HL-60 (cell line): ENCODE measurements at regions not wholly inside any gene's neighbourhood (a gene's known extent, or its start where the extent isn't known, plus 50 kb on each side); places are given as distances from the start of the nearest gene placed in this dataset.

Experiments used
- CTCF ChIP-seq: IDR thresholded peaks from one replicate; pipeline ENCODE4 v1.5.1; 2011; ENCODE audit warnings: low read length, control low read depth, inconsistent platforms; ENCODE audit not compliant: insufficient read depth
- GABPA ChIP-seq: IDR thresholded peaks from 2 replicates; pipeline ENCODE4 v1.6.1; 2012; ENCODE audit warnings: low read depth
- POLR2AphosphoS5 ChIP-seq: IDR thresholded peaks from 2 replicates; pipeline ENCODE4 v1.6.1; 2012; ENCODE audit warnings: low read depth
- SPI1 ChIP-seq: IDR thresholded peaks from 2 replicates; pipeline ENCODE4 v1.6.1; 2012; ENCODE audit warnings: low read depth, mild to moderate bottlenecking, borderline replicate concordance
- TF ChIP-seq, protein P1 (sequence below): IDR thresholded peaks from 2 replicates; pipeline ENCODE4 v1.6.1; 2012; ENCODE audit warnings: low read depth; ENCODE audit not compliant: insufficient replicate concordance

GRCh38 chr6:67031451-67031850, 1324.4 kb upstream of the EYS start:
- no peak for TF ChIP-seq CTCF
- TF ChIP-seq, protein P1, sequence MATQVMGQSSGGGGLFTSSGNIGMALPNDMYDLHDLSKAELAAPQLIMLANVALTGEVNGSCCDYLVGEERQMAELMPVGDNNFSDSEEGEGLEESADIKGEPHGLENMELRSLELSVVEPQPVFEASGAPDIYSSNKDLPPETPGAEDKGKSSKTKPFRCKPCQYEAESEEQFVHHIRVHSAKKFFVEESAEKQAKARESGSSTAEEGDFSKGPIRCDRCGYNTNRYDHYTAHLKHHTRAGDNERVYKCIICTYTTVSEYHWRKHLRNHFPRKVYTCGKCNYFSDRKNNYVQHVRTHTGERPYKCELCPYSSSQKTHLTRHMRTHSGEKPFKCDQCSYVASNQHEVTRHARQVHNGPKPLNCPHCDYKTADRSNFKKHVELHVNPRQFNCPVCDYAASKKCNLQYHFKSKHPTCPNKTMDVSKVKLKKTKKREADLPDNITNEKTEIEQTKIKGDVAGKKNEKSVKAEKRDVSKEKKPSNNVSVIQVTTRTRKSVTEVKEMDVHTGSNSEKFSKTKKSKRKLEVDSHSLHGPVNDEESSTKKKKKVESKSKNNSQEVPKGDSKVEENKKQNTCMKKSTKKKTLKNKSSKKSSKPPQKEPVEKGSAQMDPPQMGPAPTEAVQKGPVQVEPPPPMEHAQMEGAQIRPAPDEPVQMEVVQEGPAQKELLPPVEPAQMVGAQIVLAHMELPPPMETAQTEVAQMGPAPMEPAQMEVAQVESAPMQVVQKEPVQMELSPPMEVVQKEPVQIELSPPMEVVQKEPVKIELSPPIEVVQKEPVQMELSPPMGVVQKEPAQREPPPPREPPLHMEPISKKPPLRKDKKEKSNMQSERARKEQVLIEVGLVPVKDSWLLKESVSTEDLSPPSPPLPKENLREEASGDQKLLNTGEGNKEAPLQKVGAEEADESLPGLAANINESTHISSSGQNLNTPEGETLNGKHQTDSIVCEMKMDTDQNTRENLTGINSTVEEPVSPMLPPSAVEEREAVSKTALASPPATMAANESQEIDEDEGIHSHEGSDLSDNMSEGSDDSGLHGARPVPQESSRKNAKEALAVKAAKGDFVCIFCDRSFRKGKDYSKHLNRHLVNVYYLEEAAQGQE = no peak
- TF ChIP-seq POLR2AphosphoS5 = no peak
- no peak for TF ChIP-seq GABPA
- TF ChIP-seq SPI1 = no peak
